Chondrocyte (in vitro differentiated cells): ENCODE measurements at regions not wholly inside any gene's neighbourhood (a gene's known extent, or its start where the extent isn't known, plus 50 kb on each side); places are given as distances from the start of the nearest gene placed in this dataset.
"Not testable (repeated sequence)": the region's sequence is repeated elsewhere in the genome, so short reads cannot be mapped to it uniquely, and the experiment has no call there.

ENCODE experiments used
- DNase-seq: peaks from one replicate; pipeline ENCODE4 v3.0.0; 2021; ENCODE audit warnings: mixed read lengths, low spot score
- H3K27ac Mint-ChIP-seq: one replicate; pipeline ENCODE4 v1.8.0; 2021; ENCODE audit warnings: mild to moderate bottlenecking, moderate library complexity, mixed read lengths; ENCODE audit not compliant: unreplicated experiment
- H3K27me3 Mint-ChIP-seq: 2 replicates; pipeline ENCODE4 v1.8.0; 2021; ENCODE audit warnings: low read depth, mixed read lengths
- H3K36me3 Mint-ChIP-seq: 2 replicates; pipeline ENCODE4 v1.8.0; 2021; ENCODE audit warnings: low read depth, mixed read lengths
- H3K4me1 Mint-ChIP-seq: 2 replicates; pipeline ENCODE4 v1.8.0; 2021; ENCODE audit warnings: low read depth, mild to moderate bottlenecking, mixed read lengths
- H3K4me3 Mint-ChIP-seq: one replicate; pipeline ENCODE4 v1.8.0; 2021; ENCODE audit warnings: mild to moderate bottlenecking, moderate library complexity, mixed read lengths; ENCODE audit not compliant: unreplicated experiment
- H3K9me3 Mint-ChIP-seq: 2 replicates; pipeline ENCODE4 v1.8.0; 2021; ENCODE audit warnings: low read depth, mixed read lengths

- H3K9me3 Mint-ChIP-seq, DNase-seq, H3K36me3 Mint-ChIP-seq, H3K4me1 Mint-ChIP-seq, H3K27me3 Mint-ChIP-seq, H3K4me3 Mint-ChIP-seq, H3K27ac Mint-ChIP-seq: not testable (repeated sequence)
Observed at GRCh38 chr16:32120779-32121178, 132.3 kb upstream of the TP53TG3D start.

GRCh38 chr16:32121273-32121900, 131.7 kb upstream of the TP53TG3D start:
- not testable (repeated sequence) for H3K27ac Mint-ChIP-seq, H3K36me3 Mint-ChIP-seq, H3K9me3 Mint-ChIP-seq, DNase-seq, H3K27me3 Mint-ChIP-seq, H3K4me3 Mint-ChIP-seq, H3K4me1 Mint-ChIP-seq

- H3K36me3 Mint-ChIP-seq, H3K4me1 Mint-ChIP-seq, H3K4me3 Mint-ChIP-seq, H3K9me3 Mint-ChIP-seq, H3K27ac Mint-ChIP-seq, H3K27me3 Mint-ChIP-seq: not testable (repeated sequence)
- DNase-seq: peak; percentile 51
Observed at GRCh38 chr16:32152434-32152833, 100.7 kb upstream of the TP53TG3D start.

GRCh38 chr16:32187918-32188669, 65.0 kb upstream of the TP53TG3D start:
- DNase-seq, H3K27me3 Mint-ChIP-seq, H3K4me3 Mint-ChIP-seq, H3K4me1 Mint-ChIP-seq, H3K27ac Mint-ChIP-seq, H3K36me3 Mint-ChIP-seq, H3K9me3 Mint-ChIP-seq: not testable (repeated sequence)

- H3K4me1 Mint-ChIP-seq, H3K9me3 Mint-ChIP-seq, H3K4me3 Mint-ChIP-seq, DNase-seq, H3K27ac Mint-ChIP-seq, H3K36me3 Mint-ChIP-seq, H3K27me3 Mint-ChIP-seq: not testable (repeated sequence)
Observed at GRCh38 chr16:32202585-32202984, 50.5 kb upstream of the TP53TG3D start.
